Endothelial cell (in vitro differentiated cells): ENCODE measurements at regions not wholly inside any gene's neighbourhood (a gene's known extent, or its start where the extent isn't known, plus 50 kb on each side); places are given as distances from the start of the nearest gene placed in this dataset.
"Not testable (repeated sequence)": the region's sequence is repeated elsewhere in the genome, so short reads cannot be mapped to it uniquely, and the experiment has no call there.

ENCODE experiments used
- DNase-seq: peaks from one replicate; pipeline ENCODE4 v3.0.0; 2021; ENCODE audit warnings: low spot score
- H3K27ac Mint-ChIP-seq: one replicate; pipeline ENCODE4 v1.8.0; 2021; ENCODE audit warnings: mixed read lengths, inconsistent platforms; ENCODE audit not compliant: unreplicated experiment
- H3K27me3 Mint-ChIP-seq: one replicate; pipeline ENCODE4 v1.8.0; 2021; ENCODE audit warnings: mild to moderate bottlenecking, moderate library complexity, mixed read lengths, inconsistent platforms; ENCODE audit not compliant: unreplicated experiment
- H3K36me3 Mint-ChIP-seq: one replicate; pipeline ENCODE4 v1.8.0; 2021; ENCODE audit warnings: mild to moderate bottlenecking, low read depth, mixed read lengths, inconsistent platforms; ENCODE audit not compliant: unreplicated experiment
- H3K4me1 Mint-ChIP-seq: one replicate; pipeline ENCODE4 v1.8.0; 2021; ENCODE audit warnings: mild to moderate bottlenecking, mixed read lengths, inconsistent platforms; ENCODE audit not compliant: unreplicated experiment
- H3K4me3 Mint-ChIP-seq: one replicate; pipeline ENCODE4 v1.8.0; 2021; ENCODE audit warnings: mild to moderate bottlenecking, mixed read lengths, inconsistent platforms; ENCODE audit not compliant: unreplicated experiment
- H3K9me3 Mint-ChIP-seq: one replicate; pipeline ENCODE4 v1.8.0; 2021; ENCODE audit warnings: mixed read lengths, inconsistent platforms; ENCODE audit not compliant: unreplicated experiment

GRCh38 chrY:3088149-3088548 is 153.0 kb downstream of the ZFY start:
- DNase-seq, H3K27ac Mint-ChIP-seq, H3K4me3 Mint-ChIP-seq, H3K9me3 Mint-ChIP-seq, H3K27me3 Mint-ChIP-seq, H3K4me1 Mint-ChIP-seq, H3K36me3 Mint-ChIP-seq: not testable (repeated sequence)

GRCh38 chrY:3108674-3109073 is 173.5 kb downstream of the ZFY start:
- not testable (repeated sequence) for DNase-seq, H3K27ac Mint-ChIP-seq, H3K36me3 Mint-ChIP-seq, H3K9me3 Mint-ChIP-seq, H3K4me1 Mint-ChIP-seq, H3K27me3 Mint-ChIP-seq, H3K4me3 Mint-ChIP-seq

GRCh38 chrY:3120234-3120633 is 185.1 kb downstream of the ZFY start:
- not testable (repeated sequence) for H3K4me3 Mint-ChIP-seq, H3K4me1 Mint-ChIP-seq, DNase-seq, H3K9me3 Mint-ChIP-seq, H3K36me3 Mint-ChIP-seq, H3K27me3 Mint-ChIP-seq, H3K27ac Mint-ChIP-seq

GRCh38 chrY:3120716-3121115 is 185.5 kb downstream of the ZFY start:
- H3K9me3 Mint-ChIP-seq, DNase-seq, H3K27ac Mint-ChIP-seq, H3K4me1 Mint-ChIP-seq, H3K4me3 Mint-ChIP-seq, H3K27me3 Mint-ChIP-seq, H3K36me3 Mint-ChIP-seq: not testable (repeated sequence)

- not testable (repeated sequence) for H3K4me1 Mint-ChIP-seq, DNase-seq, H3K9me3 Mint-ChIP-seq, H3K36me3 Mint-ChIP-seq, H3K4me3 Mint-ChIP-seq, H3K27me3 Mint-ChIP-seq, H3K27ac Mint-ChIP-seq
Measured at GRCh38 chrY:3123482-3123881, 188.3 kb downstream of the ZFY start.

- H3K27ac Mint-ChIP-seq, H3K27me3 Mint-ChIP-seq, H3K4me3 Mint-ChIP-seq, H3K4me1 Mint-ChIP-seq, H3K9me3 Mint-ChIP-seq, H3K36me3 Mint-ChIP-seq, DNase-seq: not testable (repeated sequence)
Measured at GRCh38 chrY:3171074-3171473, 235.9 kb downstream of the ZFY start.

GRCh38 chrY:3195035-3195434 is 259.9 kb downstream of the ZFY start:
- not testable (repeated sequence) for H3K27ac Mint-ChIP-seq, H3K36me3 Mint-ChIP-seq, H3K27me3 Mint-ChIP-seq, H3K9me3 Mint-ChIP-seq, H3K4me1 Mint-ChIP-seq, DNase-seq, H3K4me3 Mint-ChIP-seq

GRCh38 chrY:3202287-3202686 is 267.1 kb downstream of the ZFY start:
- not testable (repeated sequence) for H3K27ac Mint-ChIP-seq, DNase-seq, H3K27me3 Mint-ChIP-seq, H3K9me3 Mint-ChIP-seq, H3K4me3 Mint-ChIP-seq, H3K36me3 Mint-ChIP-seq, H3K4me1 Mint-ChIP-seq

- DNase-seq, H3K36me3 Mint-ChIP-seq, H3K27me3 Mint-ChIP-seq, H3K4me1 Mint-ChIP-seq, H3K4me3 Mint-ChIP-seq, H3K27ac Mint-ChIP-seq, H3K9me3 Mint-ChIP-seq: not testable (repeated sequence)
Measured at GRCh38 chrY:3206733-3207132, 271.6 kb downstream of the ZFY start.

GRCh38 chrY:3213183-3213582 is 278.0 kb downstream of the ZFY start:
- not testable (repeated sequence) for H3K27me3 Mint-ChIP-seq, H3K4me1 Mint-ChIP-seq, H3K4me3 Mint-ChIP-seq, H3K36me3 Mint-ChIP-seq, H3K9me3 Mint-ChIP-seq, DNase-seq, H3K27ac Mint-ChIP-seq

- DNase-seq, H3K9me3 Mint-ChIP-seq, H3K36me3 Mint-ChIP-seq, H3K27me3 Mint-ChIP-seq, H3K27ac Mint-ChIP-seq, H3K4me1 Mint-ChIP-seq, H3K4me3 Mint-ChIP-seq: not testable (repeated sequence)
Measured at GRCh38 chrY:3218134-3218533, 283.0 kb downstream of the ZFY start.

- not testable (repeated sequence) for H3K4me1 Mint-ChIP-seq, H3K36me3 Mint-ChIP-seq, H3K27me3 Mint-ChIP-seq, H3K4me3 Mint-ChIP-seq, DNase-seq, H3K27ac Mint-ChIP-seq, H3K9me3 Mint-ChIP-seq
Measured at GRCh38 chrY:3218559-3218958, 283.4 kb downstream of the ZFY start.

GRCh38 chrY:3262911-3263310 is 316.0 kb upstream of the TGIF2LY start:
- not testable (repeated sequence) for H3K4me1 Mint-ChIP-seq, H3K27me3 Mint-ChIP-seq, H3K27ac Mint-ChIP-seq, H3K4me3 Mint-ChIP-seq, H3K36me3 Mint-ChIP-seq, DNase-seq, H3K9me3 Mint-ChIP-seq
